ENCODE measurements at regions not wholly inside any gene's neighbourhood (a gene's known extent, or its start where the extent isn't known, plus 50 kb on each side); places are given as distances from the start of the nearest gene placed in this dataset.
"Not testable (repeated sequence)": the region's sequence is repeated elsewhere in the genome, so short reads cannot be mapped to it uniquely, and the experiment has no call there.

DNA sequence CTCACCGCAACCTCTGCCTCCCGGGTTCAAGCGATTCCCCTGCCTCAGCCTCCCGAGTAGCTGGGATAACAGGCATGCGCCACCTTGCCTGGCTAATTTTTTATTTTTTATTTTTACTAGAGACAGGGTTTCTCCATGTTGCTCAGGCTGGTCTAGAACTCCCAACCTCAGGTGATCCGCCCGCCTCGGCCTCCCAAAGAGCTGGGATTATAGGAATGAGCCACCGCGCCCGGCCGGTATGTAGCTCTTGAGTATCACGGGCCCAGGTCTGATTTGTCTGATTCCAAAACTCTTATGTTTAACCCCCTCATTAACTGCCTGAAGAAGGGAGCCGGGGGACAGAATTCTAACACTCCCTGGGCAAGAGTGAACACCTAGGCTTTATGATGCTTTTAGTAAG is 91.7 kb upstream of the OLIG2 start:
- H3K23ac ChIP-seq (ENCODE audit: low read depth, low read length); H2AK9ac ChIP-seq (replicated peaks; ENCODE audit: low read depth, low read length, poor library complexity); H3K4me1 ChIP-seq (ENCODE audit: control insufficient read depth, insufficient read depth, low read length); H2BK20ac ChIP-seq (ENCODE audit: low read depth, low read length); H3K4ac ChIP-seq (ENCODE audit: low read depth, low read length); DNase-seq; H2BK15ac ChIP-seq (ENCODE audit: low read depth, low read length); H2AFZ ChIP-seq (replicated peaks; ENCODE audit: low read length, poor library complexity); H3K79me1 ChIP-seq (ENCODE audit: low read depth in 1 of 2, low read length in 2 of 2); H2BK5ac ChIP-seq (ENCODE audit: low read depth, low read length, poor library complexity, severe bottlenecking); intact Hi-C loops (cut with micrococcal nuclease); H3K14ac ChIP-seq (replicated peaks; ENCODE audit: low read depth, low read length); H3K4me2 ChIP-seq (ENCODE audit: low read depth, low read length); BruUV-seq (replicated peaks); H3K4me3 ChIP-seq (ENCODE audit: insufficient read depth, low read depth, low read length); H3K27me3 ChIP-seq (ENCODE audit: control insufficient read depth, insufficient read depth, low read length); POLR2A ChIA-PET (ENCODE audit: unreplicated experiment); H2AK5ac ChIP-seq (ENCODE audit: low read depth, low read length); H3K27ac ChIP-seq (ENCODE audit: insufficient read depth, low read length); dilution Hi-C loops (cut with HindIII; ENCODE audit: low sequenced_read_pairs, unreplicated experiment); H4K20me1 ChIP-seq (ENCODE audit: insufficient read depth, low read length); CTCF ChIA-PET; H3K9ac ChIP-seq (ENCODE audit: low read depth, low read length); ATAC-seq (ENCODE audit: low read depth); H3K56ac ChIP-seq (ENCODE audit: extremely low read depth, insufficient read depth, low read length); H4K8ac ChIP-seq (ENCODE audit: low read depth in 2 of 2, low read length in 2 of 2); H4K91ac ChIP-seq (ENCODE audit: insufficient read depth, low read depth, low read length); in situ Hi-C loops (cut with MboI; ENCODE audit: low sequenced_read_pairs); H3K9me1 ChIP-seq (ENCODE audit: insufficient read depth, low read length); H2BK120ac ChIP-seq (ENCODE audit: low read depth, low read length); H3K18ac ChIP-seq (ENCODE audit: low read depth, low read length); H3K36me3 ChIP-seq (ENCODE audit: control insufficient read depth, insufficient read depth, low read length); H4K5ac ChIP-seq (ENCODE audit: low read depth, low read length); H3K9me3 ChIP-seq (ENCODE audit: control insufficient read depth, insufficient read depth, low read length): not testable (repeated sequence)
- WGBS, 2 experiments (ENCODE audit: extremely low coverage in 2 of 2, insufficient read length in 1 of 2): no CpG with 5 or more reads among the region's 14 CpGs

Data from IMR-90 (cell line).